CD4-positive, alpha-beta T cell (primary cell): ENCODE measurements at regions not wholly inside any gene's neighbourhood (a gene's known extent, or its start where the extent isn't known, plus 50 kb on each side); places are given as distances from the start of the nearest gene placed in this dataset.

Experiments used
- ATAC-seq: fragments of 200-7000 bp; cut with Tn5 transposase; one replicate; pipeline ENCODE4 v1.10.0; 2022; ENCODE audit warnings: mild to moderate bottlenecking; ENCODE audit not compliant: poor library complexity
- CTCF ChIA-PET: fragments of 350-600 bp; sonication (Branson Sonifier 250); formaldehyde crosslinking; loops from one replicate; lab custom pipeline; 2021; ENCODE audit warnings: antibody characterized with exemption, inconsistent platforms; lab: Charles Lee
- POLR2A ChIA-PET: fragments of 350-600 bp; sonication (Branson Sonifier 250); formaldehyde crosslinking; loops from one replicate; lab custom pipeline; 2021; ENCODE audit warnings: antibody characterized with exemption, inconsistent platforms; lab: Charles Lee
- DNase-seq, 14 experiments: peaks; one replicate each; pipeline ENCODE4 v3.0.0-alpha.2; 2013 to 2020; ENCODE audit warnings: mixed read lengths in 2 of 14
- H3K27ac ChIP-seq, 2 donors: one replicate each; pipeline versions ENCODE4 v1.5.1 to v1.7.0; 2013; ENCODE audit warnings: low read length in 2 of 2, low read depth in 1 of 2, mild to moderate bottlenecking in 1 of 2
- H3K27me3 ChIP-seq, 2 experiments: 1 replicate in 1 of 2; 2 replicates in 1 of 2; pipeline versions ENCODE4 v1.6.1 to v1.7.0; 2013; ENCODE audit warnings: low read length in 2 of 2, control low read depth in 1 of 2, mild to moderate bottlenecking in 1 of 2, moderate library complexity in 1 of 2; ENCODE audit not compliant: insufficient read depth in 2 of 2, control insufficient read depth in 1 of 2
- H3K36me3 ChIP-seq: one replicate; pipeline ENCODE4 v1.6.1; 2013; ENCODE audit warnings: low read length, control low read depth; ENCODE audit not compliant: insufficient read depth
- H3K4me1 ChIP-seq: one replicate; pipeline ENCODE4 v1.6.1; 2013; ENCODE audit warnings: low read length, control low read depth; ENCODE audit not compliant: insufficient read depth
- H3K4me3 ChIP-seq: one replicate; pipeline ENCODE4 v1.5.1; 2013; ENCODE audit warnings: mild to moderate bottlenecking, low read length, moderate library complexity
- H3K9me3 ChIP-seq, 2 experiments: 1 replicate in 1 of 2; 2 replicates in 1 of 2; pipeline versions ENCODE4 v1.6.1 to v1.7.0; 2013; ENCODE audit warnings: low read length in 2 of 2, mild to moderate bottlenecking in 2 of 2, control low read depth in 1 of 2, moderate library complexity in 1 of 2; ENCODE audit not compliant: control insufficient read depth in 1 of 2, insufficient read depth in 1 of 2
- H3K27ac Mint-ChIP-seq: one replicate; pipeline ENCODE4 v1.8.0; 2020; ENCODE audit warnings: mixed read lengths
- H3K27me3 Mint-ChIP-seq: one replicate; pipeline ENCODE4 v1.8.0; 2021; ENCODE audit warnings: mixed read lengths
- H3K36me3 Mint-ChIP-seq: one replicate; pipeline ENCODE4 v1.8.0; 2021; ENCODE audit warnings: low read depth, mixed read lengths
- H3K4me1 Mint-ChIP-seq: one replicate; pipeline ENCODE4 v1.8.0; 2021; ENCODE audit warnings: low read depth, mixed read lengths
- H3K4me3 Mint-ChIP-seq: one replicate; pipeline ENCODE4 v1.8.0; 2020; ENCODE audit warnings: mild to moderate bottlenecking, mixed read lengths
- H3K9me3 Mint-ChIP-seq: one replicate; pipeline ENCODE4 v1.8.0; 2020; ENCODE audit warnings: mixed read lengths
- intact Hi-C, 2 experiments: fragments of 100-400 bp; cut with DNase I in 1 of 2; cut with micrococcal nuclease in 1 of 2; formaldehyde crosslinking; loops; one replicate each; pipeline versions ENCODE4 v1.15.1 to v1.9.0; 2023 to 2025; cut with DNase I, micrococcal nuclease
- TF ChIP-seq, protein P1 (sequence below): fragments of 200-600 bp; IDR thresholded peaks from one replicate; pipeline ENCODE4 v1.8.0; 2022; ENCODE audit warnings: antibody characterized with exemption, mild to moderate bottlenecking

DNA sequence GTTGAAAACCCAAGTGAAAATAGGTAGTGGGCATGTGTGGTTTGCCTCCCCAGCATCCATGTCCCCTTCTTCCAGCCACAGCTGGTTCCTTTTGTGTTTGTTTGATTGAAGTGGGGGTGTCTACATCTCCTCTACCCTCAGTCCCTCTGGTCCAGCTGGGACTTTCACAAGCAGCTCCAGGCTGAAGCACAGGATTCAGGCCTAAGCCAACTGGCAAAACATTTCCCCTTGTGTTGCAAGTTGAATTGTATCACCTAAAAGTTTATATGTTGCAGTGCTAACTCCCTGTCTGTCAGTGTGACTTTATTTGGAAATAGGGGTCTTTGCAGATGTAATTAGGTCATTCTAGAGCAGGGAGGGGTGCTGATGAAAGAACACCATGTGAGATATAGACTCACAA, 205.9 kb upstream of the ASIC2 start:
- Histone ChIP-seq H3K27ac (no peak overlapping the region), H3K4me3 (no peak overlapping the region), H3K9me3 (no peaks in the 10 kb centered on the region), H3K36me3 (no peaks in the 10 kb centered on the region), H3K4me1 (no peaks in the 10 kb centered on the region), H3K27me3 (no peaks in the 10 kb centered on the region)
- Mint-ChIP-seq H3K4me1 (no peaks in the 10 kb centered on the region), H3K9me3 (no peaks in the 10 kb centered on the region), H3K27ac (no peak overlapping the region), H3K4me3 (no peak overlapping the region), H3K36me3 (no peaks in the 10 kb centered on the region), H3K27me3 (peaks cover 18% of the 10 kb centered on the region)
- POLR2A ChIA-PET: no interaction called here
- intact Hi-C loops: no loop called here
- CTCF ChIA-PET: no interaction called here
- TF ChIP-seq, protein P1, sequence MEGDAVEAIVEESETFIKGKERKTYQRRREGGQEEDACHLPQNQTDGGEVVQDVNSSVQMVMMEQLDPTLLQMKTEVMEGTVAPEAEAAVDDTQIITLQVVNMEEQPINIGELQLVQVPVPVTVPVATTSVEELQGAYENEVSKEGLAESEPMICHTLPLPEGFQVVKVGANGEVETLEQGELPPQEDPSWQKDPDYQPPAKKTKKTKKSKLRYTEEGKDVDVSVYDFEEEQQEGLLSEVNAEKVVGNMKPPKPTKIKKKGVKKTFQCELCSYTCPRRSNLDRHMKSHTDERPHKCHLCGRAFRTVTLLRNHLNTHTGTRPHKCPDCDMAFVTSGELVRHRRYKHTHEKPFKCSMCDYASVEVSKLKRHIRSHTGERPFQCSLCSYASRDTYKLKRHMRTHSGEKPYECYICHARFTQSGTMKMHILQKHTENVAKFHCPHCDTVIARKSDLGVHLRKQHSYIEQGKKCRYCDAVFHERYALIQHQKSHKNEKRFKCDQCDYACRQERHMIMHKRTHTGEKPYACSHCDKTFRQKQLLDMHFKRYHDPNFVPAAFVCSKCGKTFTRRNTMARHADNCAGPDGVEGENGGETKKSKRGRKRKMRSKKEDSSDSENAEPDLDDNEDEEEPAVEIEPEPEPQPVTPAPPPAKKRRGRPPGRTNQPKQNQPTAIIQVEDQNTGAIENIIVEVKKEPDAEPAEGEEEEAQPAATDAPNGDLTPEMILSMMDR: no peak
- DNase-seq (no peak), ATAC-seq (no peak)

DNA sequence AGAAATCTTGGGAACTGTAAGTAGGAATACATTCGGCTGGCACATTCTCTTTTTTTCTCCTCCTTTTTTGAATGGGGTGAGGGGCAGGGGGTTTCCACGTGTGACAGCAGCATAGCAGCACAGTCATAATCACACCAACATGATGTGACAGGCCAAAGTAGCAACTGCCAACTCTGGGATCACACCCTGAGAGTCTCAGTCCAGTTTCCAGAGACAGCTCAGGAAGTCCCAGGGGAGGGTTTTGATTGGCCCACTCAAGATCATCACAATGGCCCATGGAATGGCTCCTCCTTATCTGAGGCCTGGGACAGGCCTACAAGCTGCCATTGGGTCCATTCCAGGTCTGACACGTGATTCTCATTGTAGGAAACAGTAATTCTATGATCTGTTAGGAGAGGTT, 207.1 kb upstream of the ASIC2 start:
- no peaks in the 10 kb centered on the region for H3K36me3 ChIP-seq
- no peaks in the 10 kb centered on the region for H3K9me3 Mint-ChIP-seq
- TF ChIP-seq, protein P1: no peak
- H3K27ac ChIP-seq: no peak overlapping the region
- H3K4me1 ChIP-seq: no peaks in the 10 kb centered on the region
- POLR2A ChIA-PET: no interaction called here
- intact Hi-C loops: no loop called here
- no peak overlapping the region for H3K4me3 Mint-ChIP-seq
- ATAC-seq (no peak), DNase-seq (no peak)
- no peaks in the 10 kb centered on the region for H3K36me3 Mint-ChIP-seq
- H3K9me3 ChIP-seq: no peaks in the 10 kb centered on the region
- H3K27me3 Mint-ChIP-seq: peaks cover 25% of the 10 kb centered on the region
- H3K27ac Mint-ChIP-seq: no peak overlapping the region
- no peaks in the 10 kb centered on the region for H3K27me3 ChIP-seq
- H3K4me1 Mint-ChIP-seq: no peaks in the 10 kb centered on the region
- no peak overlapping the region for H3K4me3 ChIP-seq
- CTCF ChIA-PET: no interaction called here

- TF ChIP-seq, protein P1: no peak
- Histone ChIP-seq H3K27ac (no peak overlapping the region), H3K4me1 (no peaks in the 10 kb centered on the region), H3K4me3 (no peak overlapping the region), H3K27me3 (no peaks in the 10 kb centered on the region), H3K36me3 (no peaks in the 10 kb centered on the region), H3K9me3 (no peaks in the 10 kb centered on the region)
- CTCF ChIA-PET: no interaction called here
- Mint-ChIP-seq H3K27me3 (peaks cover 32% of the 10 kb centered on the region), H3K4me1 (no peaks in the 10 kb centered on the region), H3K4me3 (no peak overlapping the region), H3K36me3 (no peaks in the 10 kb centered on the region), H3K9me3 (no peaks in the 10 kb centered on the region), H3K27ac (no peak overlapping the region)
- DNase-seq: no peak
- no peak for ATAC-seq
- intact Hi-C loops: no loop called here
- POLR2A ChIA-PET: no interaction called here
Measured at GRCh38 chr17:33501185-33501584, 208.1 kb upstream of the ASIC2 start.
